HG03045 (cell line): ENCODE measurements at regions not wholly inside any gene's neighbourhood (a gene's known extent, or its start where the extent isn't known, plus 50 kb on each side); places are given as distances from the start of the nearest gene placed in this dataset.
"Not testable (repeated sequence)": the region's sequence is repeated elsewhere in the genome, so short reads cannot be mapped to it uniquely, and the experiment has no call there.

ENCODE experiments used
- ATAC-seq: cut with Tn5 transposase; IDR thresholded peaks from one replicate; pipeline ENCODE4 v1.9.1; 2021; ENCODE audit warnings: mild to moderate bottlenecking, moderate library complexity; ENCODE audit not compliant: unreplicated experiment

- ATAC-seq: no peak
Observed at GRCh38 chr12:28973491-28973890, 175.6 kb upstream of the FAR2 start.

GRCh38 chr12:28974166-28974565, 174.9 kb upstream of the FAR2 start:
- no peak for ATAC-seq

DNA sequence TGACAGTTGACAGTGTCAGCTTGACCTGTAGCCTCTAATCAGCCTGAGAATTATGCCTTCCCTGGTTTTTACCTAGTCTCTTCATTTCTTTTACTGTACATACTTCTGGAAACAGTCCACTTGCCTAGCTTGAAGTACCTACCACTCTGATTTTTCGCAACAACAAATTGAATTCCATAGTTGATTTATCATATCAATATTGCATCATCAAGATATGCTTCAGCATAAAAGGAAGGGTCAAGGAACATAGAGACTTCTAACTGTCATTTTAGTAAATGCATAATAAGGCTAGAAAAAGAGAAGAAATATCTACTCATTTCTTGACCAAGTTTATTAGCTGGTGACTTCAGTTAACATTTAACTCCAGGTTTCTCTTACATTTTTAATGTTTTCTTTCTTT, 174.2 kb upstream of the FAR2 start:
- no peak for ATAC-seq

GRCh38 chr12:28975564-28976340, 173.3 kb upstream of the FAR2 start:
- ATAC-seq: no peak

DNA sequence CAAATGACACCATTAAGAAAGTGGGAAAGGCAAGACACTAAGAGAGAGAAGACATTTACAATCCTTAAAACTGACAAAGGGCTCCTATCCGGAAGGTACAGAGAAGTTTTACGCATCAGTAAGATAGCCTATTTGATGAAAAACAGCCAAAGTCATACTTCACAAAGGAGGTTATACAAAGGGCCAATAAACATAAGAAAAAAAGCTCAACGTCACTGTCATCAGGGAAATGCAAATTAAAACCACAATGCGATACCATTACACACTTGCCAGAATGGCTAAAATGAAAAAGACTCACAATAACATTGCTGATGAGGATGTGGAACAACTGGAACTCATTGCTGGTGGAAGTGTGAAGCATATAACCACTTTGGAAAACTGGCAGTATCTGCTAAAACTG, 168.6 kb upstream of the FAR2 start:
- no peak for ATAC-seq

DNA sequence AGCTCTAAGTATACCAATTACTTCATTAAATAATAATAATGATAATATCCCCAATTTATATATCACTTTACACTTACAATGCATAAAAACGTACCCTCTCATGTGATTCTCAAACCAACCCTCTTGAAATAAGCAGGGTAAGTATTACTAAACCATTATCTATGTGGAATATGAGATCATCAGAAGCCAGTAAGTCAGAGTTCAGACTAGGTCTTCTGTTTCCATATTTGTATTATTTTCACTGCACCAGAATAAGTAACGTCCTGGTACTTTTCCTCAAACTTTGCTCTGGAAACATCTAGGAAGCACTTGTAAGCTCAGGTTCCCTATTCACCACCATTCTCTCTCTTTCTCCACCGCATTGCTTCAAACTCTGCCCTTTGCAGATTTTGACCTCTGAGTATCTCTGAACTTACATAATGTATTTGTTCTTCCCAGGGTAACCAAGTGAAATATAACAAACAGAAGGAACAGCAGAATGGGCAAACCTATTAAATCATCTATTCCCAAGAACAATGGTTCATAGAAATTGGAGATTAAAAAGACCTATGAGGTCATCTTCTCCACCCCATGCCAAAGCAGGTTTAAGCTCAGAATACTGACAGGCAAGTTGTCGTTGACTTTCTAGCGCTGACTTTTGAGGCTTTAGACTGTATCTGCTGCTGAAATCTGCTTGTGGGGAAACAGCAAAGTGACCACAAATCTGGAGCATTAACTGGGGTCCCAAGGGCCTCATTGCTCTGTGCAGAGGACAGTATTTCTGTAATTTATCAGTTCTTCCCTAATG, 161.3 kb upstream of the FAR2 start:
- ATAC-seq: no peak

GRCh38 chr12:28988325-28988704, 160.8 kb upstream of the FAR2 start:
- ATAC-seq: no peak

GRCh38 chr12:28991626-28992025, 157.5 kb upstream of the FAR2 start:
- no peak for ATAC-seq

GRCh38 chr12:28993720-28994119, 155.4 kb upstream of the FAR2 start:
- no peak for ATAC-seq

DNA sequence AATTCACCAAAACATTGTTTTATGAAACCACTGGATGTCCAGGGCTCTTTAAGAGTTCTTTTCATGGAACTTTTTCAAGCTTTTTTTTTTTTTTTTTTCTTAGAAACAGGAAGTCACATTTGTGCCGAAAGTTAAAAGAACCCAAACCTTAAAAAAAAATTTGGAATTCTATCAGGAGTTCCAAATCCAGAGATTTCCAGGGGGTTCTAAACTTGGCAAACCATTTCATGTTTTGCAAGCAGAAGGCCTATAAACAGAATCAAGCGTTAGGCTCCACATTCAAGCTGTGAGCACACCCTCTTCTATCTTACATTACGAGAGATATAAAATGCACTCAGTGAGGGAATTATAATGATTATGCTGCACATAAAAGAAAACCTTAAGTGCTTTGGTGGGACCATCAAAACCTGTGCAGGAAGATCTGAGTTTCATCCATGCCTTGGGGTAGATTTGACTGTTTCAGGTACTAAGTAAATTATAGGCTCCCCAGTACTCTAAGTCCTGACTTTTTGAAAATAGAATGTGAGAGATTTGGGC, 154.8 kb upstream of the FAR2 start:
- no peak for ATAC-seq

- ATAC-seq: no peak
Observed at GRCh38 chr12:28996688-28997087, 152.4 kb upstream of the FAR2 start.

DNA sequence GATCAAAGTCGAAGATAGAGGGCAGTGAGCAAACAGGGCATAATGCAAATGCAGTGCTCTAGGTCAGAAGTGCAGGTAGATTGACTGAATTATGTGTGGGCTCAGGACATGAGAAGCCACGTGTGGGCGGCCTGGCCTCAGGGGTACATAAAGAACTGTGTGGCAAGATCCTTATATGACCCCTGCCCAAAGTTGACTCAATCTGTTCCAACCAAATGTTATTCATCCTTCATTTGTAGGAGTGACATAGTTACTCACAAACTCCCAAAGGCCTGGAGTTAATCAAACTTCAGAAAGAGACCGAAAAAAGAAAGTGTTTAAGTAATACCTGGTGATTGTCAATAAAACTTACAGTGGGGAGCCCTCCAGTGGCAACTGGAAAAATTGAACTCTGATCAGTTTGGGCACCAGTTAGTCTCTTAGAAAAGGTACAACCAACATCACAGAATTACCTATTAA, 150.4 kb upstream of the FAR2 start:
- no peak for ATAC-seq

DNA sequence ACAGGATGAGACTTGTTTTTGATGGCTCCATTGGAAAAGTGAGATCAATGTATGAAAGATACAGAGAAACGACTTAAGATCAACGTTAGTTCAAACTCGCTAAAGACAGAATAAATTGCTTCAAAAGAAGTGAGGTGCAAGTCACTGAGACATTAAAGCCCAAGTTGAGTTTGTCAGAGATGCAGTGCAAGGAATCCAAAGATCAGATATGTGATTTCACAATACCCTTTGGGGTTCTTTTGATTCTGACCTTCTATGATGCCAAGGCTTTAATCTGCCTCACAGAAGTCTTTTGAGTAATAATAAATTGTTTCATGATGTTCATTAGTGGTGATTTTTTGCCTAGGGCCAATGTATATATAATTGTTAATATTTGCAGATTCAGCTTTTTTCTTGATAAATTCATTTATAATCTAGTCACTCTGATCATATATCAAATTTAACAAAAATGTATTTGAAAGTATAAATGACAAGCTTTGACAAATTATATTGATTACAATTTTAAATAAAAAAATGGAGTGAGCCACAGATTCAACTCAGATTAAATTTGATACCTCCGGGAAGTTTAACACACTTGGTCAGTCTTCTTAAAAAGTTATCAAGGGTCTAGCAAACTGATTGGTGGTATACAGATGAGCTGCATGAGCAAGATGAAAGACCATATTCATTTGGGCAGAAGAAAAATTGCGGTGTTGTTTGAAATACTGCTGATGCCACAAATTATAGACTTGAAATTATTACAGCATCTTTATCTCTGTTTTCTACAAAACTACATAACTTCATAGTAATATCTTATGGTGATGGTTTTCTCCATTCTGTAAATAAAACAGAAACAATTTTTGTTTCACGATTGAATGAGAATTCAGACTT, 144.8 kb upstream of the FAR2 start:
- ATAC-seq: no peak

DNA sequence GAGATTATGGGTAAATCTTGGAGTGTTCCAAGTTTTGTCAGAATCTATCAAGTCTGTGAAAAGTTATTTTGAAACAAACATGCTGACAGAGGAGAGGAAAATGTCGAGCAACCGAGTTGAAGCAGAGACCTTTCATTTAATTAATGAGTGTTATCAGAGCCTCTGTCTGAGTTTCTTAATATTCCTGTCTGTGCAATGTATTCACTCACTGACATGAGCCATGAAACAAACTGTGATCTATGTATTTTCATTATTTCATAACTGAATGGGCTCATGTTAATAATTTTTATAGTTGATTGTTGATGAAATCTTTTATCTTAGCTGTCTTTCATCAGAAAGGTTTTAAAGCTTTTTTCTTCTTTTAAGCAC, 144.2 kb upstream of the FAR2 start:
- ATAC-seq: no peak

GRCh38 chr12:29008786-29009185, 140.3 kb upstream of the FAR2 start:
- ATAC-seq: no peak

DNA sequence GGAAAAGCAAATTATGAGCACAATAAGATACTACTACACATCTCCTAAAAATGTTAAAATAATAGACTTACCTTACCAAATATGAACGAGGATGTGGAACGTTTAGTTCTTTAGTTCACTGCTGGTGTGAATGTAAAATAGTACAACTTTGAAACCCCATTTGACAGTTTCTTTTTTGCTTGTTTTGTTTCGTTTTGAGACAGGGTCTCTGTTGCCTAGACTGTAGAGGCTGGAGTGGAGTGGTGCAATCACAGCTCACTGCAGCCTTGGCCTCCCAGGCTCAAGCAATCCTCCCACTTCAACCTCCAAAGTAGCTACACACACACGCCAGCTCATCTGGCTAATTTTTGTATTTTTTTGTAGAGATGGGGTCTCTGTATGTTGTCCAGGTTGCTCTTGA, 136.4 kb upstream of the FAR2 start:
- ATAC-seq: peak; percentile 44

- ATAC-seq: not testable (repeated sequence)
Observed at GRCh38 chr12:29017532-29017931, 131.5 kb upstream of the FAR2 start.

- no peak for ATAC-seq
Observed at GRCh38 chr12:29023436-29024076, 125.5 kb upstream of the FAR2 start.

- ATAC-seq: no peak
Observed at GRCh38 chr12:29024117-29024516, 125.0 kb upstream of the FAR2 start.

DNA sequence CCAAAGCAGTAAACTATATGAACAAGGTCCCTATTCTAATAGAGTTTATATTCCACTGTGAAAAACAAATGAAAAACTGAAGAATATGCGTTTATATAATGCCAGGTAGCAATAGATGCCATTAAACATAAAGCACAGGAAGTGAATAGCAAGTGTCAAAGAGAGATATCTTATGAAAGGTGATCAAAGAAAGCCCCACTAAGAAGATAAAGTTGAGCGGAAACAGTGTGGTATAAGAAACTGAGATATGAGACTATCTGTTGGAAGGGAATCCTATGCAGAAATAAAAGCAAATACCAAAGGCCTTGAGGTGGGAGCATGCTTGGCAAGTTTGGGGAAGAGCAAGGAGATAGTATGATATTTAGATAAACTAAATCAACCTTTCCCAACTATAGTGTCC, 123.1 kb upstream of the FAR2 start:
- no peak for ATAC-seq

GRCh38 chr12:29026419-29026818, 122.7 kb upstream of the FAR2 start:
- ATAC-seq: no peak
